Stomach (tissue), 4 donors: ENCODE measurements at regions not wholly inside any gene's neighbourhood (a gene's known extent, or its start where the extent isn't known, plus 50 kb on each side); places are given as distances from the start of the nearest gene placed in this dataset.

ENCODE experiments used
- POLR2A ChIP-seq, 4 donors: fragments of 450-650 bp; IDR thresholded peaks; one replicate each; pipeline ENCODE4 v1.6.1; 2016; ENCODE audit warnings: antibody characterized with exemption in 4 of 4, control low read depth in 2 of 4, mild to moderate bottlenecking in 1 of 4, moderate library complexity in 1 of 4
- TF ChIP-seq, protein P1 (sequence below), 7 experiments: fragments of 450-650 bp in 4 of 7; fragments of 200-600 bp in 3 of 7; sonication (generic) in 3 of 7; IDR thresholded peaks; one replicate each; pipeline ENCODE4 v1.5.1; 2016 to 2019; ENCODE audit warnings: antibody characterized with exemption in 7 of 7, control low read depth in 2 of 7, mild to moderate bottlenecking in 1 of 7

DNA sequence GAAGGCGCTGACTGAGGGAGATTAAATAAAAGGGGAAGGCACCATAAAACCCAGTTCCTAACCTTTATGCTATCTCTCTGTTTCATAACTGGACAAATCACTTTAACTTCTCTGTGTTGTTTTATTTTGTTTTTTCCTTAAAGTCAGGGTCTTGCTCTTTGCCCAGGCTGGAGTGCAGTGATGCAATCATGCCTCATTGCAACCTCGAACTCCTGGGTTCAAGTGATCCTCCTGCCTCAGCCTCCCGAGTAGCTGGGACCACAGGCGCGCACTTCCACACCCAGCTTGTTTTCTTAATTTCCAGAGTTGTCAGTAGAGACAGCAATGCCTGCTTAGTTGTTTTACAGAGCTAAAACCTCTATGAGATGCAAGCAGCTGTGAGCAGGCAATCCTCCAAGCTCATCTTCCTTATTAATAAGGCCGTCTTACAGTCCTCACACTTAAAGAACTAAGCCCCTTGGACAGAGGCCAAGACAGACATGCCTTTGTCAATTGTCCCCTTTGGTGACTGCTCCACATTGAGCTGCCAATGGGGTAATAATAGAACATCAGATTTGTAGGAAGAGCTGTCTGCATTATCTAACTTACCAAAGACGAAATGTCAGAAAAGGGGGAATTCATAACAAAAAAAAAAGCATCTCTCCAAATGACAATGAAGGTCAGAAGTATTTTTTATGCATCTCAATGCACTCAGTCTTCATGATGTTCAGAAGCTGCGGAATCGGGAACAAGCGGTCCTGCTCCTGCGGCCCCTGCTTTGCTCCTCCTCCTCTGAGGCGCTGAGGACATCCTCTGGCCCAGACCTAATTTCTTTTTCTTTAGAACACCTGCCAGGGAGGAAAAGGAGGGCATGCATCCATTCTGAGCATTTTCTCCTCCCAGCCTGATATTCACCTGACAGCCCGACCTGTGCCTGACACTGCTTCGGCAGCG is 62.7 kb upstream of the RNF32 start:
- no peak for TF ChIP-seq POLR2A (IDR thresholded peaks at IDR 0.05)
- TF ChIP-seq, protein P1, sequence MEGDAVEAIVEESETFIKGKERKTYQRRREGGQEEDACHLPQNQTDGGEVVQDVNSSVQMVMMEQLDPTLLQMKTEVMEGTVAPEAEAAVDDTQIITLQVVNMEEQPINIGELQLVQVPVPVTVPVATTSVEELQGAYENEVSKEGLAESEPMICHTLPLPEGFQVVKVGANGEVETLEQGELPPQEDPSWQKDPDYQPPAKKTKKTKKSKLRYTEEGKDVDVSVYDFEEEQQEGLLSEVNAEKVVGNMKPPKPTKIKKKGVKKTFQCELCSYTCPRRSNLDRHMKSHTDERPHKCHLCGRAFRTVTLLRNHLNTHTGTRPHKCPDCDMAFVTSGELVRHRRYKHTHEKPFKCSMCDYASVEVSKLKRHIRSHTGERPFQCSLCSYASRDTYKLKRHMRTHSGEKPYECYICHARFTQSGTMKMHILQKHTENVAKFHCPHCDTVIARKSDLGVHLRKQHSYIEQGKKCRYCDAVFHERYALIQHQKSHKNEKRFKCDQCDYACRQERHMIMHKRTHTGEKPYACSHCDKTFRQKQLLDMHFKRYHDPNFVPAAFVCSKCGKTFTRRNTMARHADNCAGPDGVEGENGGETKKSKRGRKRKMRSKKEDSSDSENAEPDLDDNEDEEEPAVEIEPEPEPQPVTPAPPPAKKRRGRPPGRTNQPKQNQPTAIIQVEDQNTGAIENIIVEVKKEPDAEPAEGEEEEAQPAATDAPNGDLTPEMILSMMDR (IDR thresholded peaks at IDR 0.05), result no peak
